Fibroblast of mammary gland (primary cell): ENCODE measurements at regions not wholly inside any gene's neighbourhood (a gene's known extent, or its start where the extent isn't known, plus 50 kb on each side); places are given as distances from the start of the nearest gene placed in this dataset.

Source experiments
- DNase-seq: peaks from one replicate; pipeline ENCODE4 v3.0.0-alpha.2; 2010; ENCODE audit warnings: low read depth
- H3K4me3 ChIP-seq: 2 replicates; pipeline ENCODE4 v1.5.1; 2011; ENCODE audit warnings: low read depth, mild to moderate bottlenecking, low read length, moderate library complexity; ENCODE audit not compliant: control insufficient read depth
- TF ChIP-seq, protein P1 (sequence below): conservative IDR thresholded peaks from 2 replicates; pipeline ENCODE4 v1.5.1; 2011; ENCODE audit warnings: low read depth, low read length, inconsistent platforms; ENCODE audit not compliant: control insufficient read depth, insufficient read depth

DNA sequence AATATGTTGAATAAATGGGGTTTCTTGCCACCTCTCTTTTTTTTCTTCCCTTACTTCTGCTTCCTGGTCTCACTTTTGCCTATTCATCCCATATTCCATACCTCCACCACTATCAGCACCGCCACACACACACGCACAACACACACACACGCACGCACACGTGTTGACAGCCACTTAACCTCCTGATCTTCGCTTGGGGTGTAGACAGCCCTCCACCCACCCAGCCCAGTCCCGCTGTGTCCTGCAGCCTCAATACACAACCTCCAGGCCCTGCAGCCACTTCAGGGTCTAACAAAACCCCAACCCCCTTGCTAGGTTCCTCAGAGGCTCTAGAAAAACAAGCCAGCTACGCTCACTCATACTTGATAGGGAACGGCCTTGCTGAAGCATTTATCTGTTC lies 72.3 kb downstream of the LINC00237 start:
- no peak for DNase-seq
- H3K4me3 ChIP-seq, result no peak overlapping the region
- TF ChIP-seq, protein P1, sequence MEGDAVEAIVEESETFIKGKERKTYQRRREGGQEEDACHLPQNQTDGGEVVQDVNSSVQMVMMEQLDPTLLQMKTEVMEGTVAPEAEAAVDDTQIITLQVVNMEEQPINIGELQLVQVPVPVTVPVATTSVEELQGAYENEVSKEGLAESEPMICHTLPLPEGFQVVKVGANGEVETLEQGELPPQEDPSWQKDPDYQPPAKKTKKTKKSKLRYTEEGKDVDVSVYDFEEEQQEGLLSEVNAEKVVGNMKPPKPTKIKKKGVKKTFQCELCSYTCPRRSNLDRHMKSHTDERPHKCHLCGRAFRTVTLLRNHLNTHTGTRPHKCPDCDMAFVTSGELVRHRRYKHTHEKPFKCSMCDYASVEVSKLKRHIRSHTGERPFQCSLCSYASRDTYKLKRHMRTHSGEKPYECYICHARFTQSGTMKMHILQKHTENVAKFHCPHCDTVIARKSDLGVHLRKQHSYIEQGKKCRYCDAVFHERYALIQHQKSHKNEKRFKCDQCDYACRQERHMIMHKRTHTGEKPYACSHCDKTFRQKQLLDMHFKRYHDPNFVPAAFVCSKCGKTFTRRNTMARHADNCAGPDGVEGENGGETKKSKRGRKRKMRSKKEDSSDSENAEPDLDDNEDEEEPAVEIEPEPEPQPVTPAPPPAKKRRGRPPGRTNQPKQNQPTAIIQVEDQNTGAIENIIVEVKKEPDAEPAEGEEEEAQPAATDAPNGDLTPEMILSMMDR, result no peak

- no peak for DNase-seq
- TF ChIP-seq, protein P1, result no peak
- no peak overlapping the region for H3K4me3 ChIP-seq
These were observed 74.5 kb downstream of the LINC00237 start for GRCh38 chr20:21031666-21032065.

- DNase-seq, result no peak
- TF ChIP-seq, protein P1, result no peak
- no peak overlapping the region for H3K4me3 ChIP-seq
These were observed 76.8 kb downstream of the LINC00237 start for GRCh38 chr20:21029341-21029740.

DNA sequence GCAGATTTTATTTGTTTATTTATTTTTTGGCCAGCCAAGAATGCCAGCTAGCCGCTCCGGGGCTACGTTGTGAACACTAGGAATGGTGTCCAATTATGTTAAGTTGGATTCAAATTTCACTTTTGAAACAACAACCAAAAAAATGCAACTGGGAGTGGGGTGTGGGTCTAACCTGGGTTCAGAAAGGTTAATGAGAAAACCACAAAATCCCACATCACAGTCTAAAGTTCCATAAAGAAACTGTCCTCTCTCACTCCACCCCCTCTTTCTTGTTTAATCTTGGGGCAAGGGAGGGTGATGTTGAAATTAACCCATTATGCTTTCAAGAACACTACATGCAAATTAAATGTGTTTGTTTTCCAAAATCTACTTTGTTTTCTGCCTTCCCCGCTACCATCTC lies 77.2 kb downstream of the LINC00237 start:
- H3K4me3 ChIP-seq, result no peak overlapping the region
- TF ChIP-seq, protein P1, result no peak
- no peak for DNase-seq

GRCh38 chr20:21028436-21028835 lies 77.7 kb downstream of the LINC00237 start:
- DNase-seq, result no peak
- TF ChIP-seq, protein P1, result no peak
- no peak overlapping the region for H3K4me3 ChIP-seq

DNA sequence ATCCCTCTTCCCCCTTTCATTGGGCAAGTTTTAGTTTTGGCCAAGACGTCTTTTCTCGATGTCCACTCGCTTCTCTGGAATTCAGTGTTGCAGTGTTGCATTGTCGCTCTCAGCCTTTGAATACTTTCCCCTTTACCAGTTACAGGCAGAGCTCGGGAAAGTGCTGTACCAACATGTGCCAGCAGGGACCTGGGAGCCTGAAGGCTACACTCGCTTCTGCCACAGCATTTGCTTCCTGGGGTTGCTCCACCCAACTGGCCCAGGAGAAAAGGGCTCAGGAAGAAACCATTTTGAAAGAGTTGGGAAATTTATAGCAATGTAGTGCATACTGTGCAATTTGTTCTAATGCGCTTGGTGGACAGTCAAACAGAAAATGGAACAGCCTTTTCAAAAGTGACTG lies 78.6 kb downstream of the LINC00237 start:
- H3K4me3 ChIP-seq, result no peak overlapping the region
- DNase-seq, result no peak
- TF ChIP-seq, protein P1, result no peak

- no peak overlapping the region for H3K4me3 ChIP-seq
- DNase-seq, result no peak
- TF ChIP-seq, protein P1, result no peak
These were observed 79.2 kb downstream of the LINC00237 start for GRCh38 chr20:21026951-21027350.
